OCI-LY1 (cell line): ENCODE measurements at regions not wholly inside any gene's neighbourhood (a gene's known extent, or its start where the extent isn't known, plus 50 kb on each side); places are given as distances from the start of the nearest gene placed in this dataset.

Experiments
- EZH2 ChIP-seq: fragments of 200-600 bp; sonication (generic), shearing (Covaris generic); IDR thresholded peaks from 2 replicates; pipeline ENCODE4 v1.8.0; 2017; ENCODE audit warnings: borderline replicate concordance, mixed run types, mild to moderate bottlenecking, antibody characterized with exemption, low read length, moderate library complexity, mixed read lengths
- TF ChIP-seq, protein P1 (sequence below): fragments of 200-600 bp; sonication (generic), shearing (Covaris generic); IDR thresholded peaks from 2 replicates; pipeline ENCODE4 v1.5.1; 2017; ENCODE audit warnings: mild to moderate bottlenecking, antibody characterized with exemption, low read length, moderate library complexity, mixed read lengths

DNA sequence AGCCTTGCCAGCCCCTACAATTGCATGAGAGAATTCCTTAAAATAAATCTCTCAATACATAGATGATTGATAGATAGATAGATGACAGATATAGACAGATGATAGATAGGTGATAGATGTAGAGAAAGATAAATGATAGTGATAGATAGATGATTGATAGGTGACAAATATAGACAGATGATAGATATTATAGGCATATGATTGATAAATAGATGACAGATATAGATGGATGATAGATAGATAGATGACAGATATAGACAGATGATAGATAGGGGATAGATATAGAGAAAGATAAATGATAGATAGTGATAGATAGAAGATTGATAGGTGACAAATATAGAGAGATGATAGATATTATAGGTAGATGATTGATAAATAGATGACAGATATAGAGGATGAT lies 564.6 kb downstream of the ETS1 start:
- TF ChIP-seq, protein P1, sequence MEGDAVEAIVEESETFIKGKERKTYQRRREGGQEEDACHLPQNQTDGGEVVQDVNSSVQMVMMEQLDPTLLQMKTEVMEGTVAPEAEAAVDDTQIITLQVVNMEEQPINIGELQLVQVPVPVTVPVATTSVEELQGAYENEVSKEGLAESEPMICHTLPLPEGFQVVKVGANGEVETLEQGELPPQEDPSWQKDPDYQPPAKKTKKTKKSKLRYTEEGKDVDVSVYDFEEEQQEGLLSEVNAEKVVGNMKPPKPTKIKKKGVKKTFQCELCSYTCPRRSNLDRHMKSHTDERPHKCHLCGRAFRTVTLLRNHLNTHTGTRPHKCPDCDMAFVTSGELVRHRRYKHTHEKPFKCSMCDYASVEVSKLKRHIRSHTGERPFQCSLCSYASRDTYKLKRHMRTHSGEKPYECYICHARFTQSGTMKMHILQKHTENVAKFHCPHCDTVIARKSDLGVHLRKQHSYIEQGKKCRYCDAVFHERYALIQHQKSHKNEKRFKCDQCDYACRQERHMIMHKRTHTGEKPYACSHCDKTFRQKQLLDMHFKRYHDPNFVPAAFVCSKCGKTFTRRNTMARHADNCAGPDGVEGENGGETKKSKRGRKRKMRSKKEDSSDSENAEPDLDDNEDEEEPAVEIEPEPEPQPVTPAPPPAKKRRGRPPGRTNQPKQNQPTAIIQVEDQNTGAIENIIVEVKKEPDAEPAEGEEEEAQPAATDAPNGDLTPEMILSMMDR, result no peak
- no peak for TF ChIP-seq EZH2
